ENCODE measurements at regions not wholly inside any gene's neighbourhood (a gene's known extent, or its start where the extent isn't known, plus 50 kb on each side); places are given as distances from the start of the nearest gene placed in this dataset.
"Not testable (repeated sequence)": the region's sequence is repeated elsewhere in the genome, so short reads cannot be mapped to it uniquely, and the experiment has no call there.

DNA sequence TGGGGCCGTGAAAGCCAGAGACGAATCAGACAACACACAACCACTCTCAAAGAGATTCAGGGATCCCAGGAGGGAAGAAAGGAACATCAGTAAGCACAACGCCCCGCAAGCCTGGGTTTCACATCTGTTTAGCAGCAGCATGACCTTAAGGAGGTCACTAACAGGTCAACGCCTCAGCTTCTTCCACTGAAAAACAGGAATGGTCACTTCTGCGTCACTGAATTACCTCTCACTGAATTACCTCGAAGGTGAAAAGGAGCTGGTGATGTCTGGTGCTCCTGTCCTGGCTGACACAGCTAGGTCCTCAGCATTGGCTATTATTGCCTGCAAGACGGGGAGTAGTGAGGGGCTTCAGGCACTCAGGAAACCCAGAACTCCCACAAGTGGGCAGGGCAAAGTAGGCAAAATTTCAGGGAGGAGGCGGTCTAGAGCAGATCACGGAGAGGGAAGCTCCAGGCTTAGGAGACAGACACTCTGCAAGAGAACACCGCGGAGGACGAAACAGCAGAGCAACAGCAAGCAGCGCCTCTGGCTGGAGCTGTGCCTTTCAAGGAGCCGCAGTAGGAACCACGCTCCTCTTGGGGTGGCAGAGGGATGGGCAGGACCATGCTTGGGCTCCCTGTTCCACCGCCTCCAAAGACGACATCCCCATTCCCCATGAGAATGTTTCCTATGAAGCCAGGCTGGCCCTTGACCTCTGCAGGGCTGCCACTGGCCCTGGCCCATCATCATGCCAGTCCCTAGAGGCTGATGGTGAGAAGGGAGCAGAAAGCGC lies 108.4 kb downstream of the SINHCAF start:
- no peak for FAIRE-seq

DNA sequence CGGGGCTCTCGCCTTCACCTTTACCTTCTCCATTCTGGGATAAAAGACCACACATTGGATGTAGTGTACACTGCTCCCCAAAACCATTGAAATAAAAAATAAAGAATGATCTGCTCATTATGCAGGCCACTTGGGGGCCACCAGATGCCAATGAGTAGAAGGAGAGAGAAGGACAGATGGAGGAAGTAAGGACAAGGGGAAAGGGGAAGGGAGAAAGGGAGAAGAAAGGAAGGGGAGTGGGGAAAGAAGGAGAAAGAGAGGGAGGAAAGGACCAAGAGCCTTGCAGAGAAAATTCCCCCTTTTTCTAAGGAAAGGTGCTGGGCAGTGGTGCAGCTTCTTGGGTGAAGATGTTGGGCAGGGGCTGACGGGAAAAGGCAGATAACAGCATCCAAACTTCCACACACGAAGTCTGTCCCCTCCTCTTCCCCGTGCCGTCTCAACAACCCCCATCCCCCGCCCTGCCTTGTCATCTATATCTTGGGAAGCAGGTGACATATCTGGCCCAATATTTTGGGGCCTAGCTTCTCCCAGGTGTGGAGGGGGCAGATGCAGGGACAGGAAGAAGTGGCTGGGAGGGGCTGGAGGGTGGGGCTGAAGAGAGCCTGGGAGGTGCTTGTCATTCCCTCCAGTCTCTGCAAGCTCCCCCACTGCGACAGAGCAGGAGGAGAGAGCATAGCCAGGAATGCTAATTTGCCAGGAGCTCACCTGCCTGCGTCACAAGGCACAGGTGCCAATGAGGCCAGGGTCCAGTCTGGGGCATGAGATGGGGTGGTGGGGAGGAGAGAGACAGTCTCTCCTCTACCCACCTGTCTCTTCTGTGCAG lies 107.5 kb downstream of the SINHCAF start:
- FAIRE-seq: no peak

GRCh38 chr12:31219521-31219920 lies 106.4 kb downstream of the SINHCAF start:
- FAIRE-seq: no peak

- FAIRE-seq: no peak
Observed at GRCh38 chr12:31220061-31220460, 105.9 kb downstream of the SINHCAF start.

GRCh38 chr12:31220633-31221550 lies 105.1 kb downstream of the SINHCAF start:
- no peak for FAIRE-seq

DNA sequence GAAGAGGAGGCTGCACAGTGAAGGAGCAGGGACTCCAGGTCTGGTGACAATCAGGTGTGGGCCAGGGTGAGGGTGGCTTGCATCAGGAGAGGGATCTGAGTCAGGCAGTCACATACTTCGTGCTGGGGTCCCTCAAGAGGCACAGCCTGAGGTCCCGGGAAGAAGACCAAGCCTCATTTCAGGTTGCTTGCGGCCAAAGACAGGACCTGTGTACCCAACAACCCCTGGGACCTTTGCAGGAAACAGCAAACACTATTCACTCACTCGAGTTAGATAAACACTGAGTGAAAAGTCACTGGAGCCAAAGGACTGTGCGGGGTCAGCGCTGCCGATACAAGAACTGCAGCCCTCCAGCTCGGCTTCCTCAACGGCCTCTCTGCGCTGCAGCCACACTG lies 104.4 kb downstream of the SINHCAF start:
- no peak for FAIRE-seq

DNA sequence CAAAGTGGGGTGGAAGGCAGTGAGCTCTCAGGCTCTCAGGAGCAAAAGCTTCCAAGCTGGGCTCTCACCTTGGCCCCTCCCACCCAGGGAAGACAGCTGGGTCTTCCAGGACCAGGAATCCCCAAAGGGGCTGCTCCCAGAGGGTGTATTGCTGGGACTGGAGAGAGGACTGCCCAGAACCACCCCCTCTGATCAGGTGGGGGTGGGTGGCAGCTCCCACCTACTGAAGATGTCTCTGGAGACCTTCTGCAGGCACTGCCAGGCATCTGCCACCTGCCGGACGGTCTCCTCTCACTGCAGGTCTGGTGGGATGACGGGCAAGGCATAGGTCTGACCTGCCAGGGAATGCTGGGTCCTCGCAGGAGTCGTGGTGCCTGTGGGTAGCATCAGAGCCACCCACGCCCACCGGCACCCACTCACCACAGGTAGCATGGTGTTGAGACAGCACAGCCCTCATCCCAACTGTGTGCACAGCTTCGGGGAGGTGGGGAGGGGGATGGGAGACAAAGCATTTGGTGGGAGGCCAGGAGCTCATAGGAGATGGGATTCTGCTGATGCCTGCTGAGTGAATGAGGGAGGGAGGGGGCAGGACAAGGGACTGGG lies 103.2 kb downstream of the SINHCAF start:
- no peak for FAIRE-seq

- FAIRE-seq: not testable (repeated sequence)
Observed at GRCh38 chr12:31223640-31224039, 102.3 kb downstream of the SINHCAF start.

DNA sequence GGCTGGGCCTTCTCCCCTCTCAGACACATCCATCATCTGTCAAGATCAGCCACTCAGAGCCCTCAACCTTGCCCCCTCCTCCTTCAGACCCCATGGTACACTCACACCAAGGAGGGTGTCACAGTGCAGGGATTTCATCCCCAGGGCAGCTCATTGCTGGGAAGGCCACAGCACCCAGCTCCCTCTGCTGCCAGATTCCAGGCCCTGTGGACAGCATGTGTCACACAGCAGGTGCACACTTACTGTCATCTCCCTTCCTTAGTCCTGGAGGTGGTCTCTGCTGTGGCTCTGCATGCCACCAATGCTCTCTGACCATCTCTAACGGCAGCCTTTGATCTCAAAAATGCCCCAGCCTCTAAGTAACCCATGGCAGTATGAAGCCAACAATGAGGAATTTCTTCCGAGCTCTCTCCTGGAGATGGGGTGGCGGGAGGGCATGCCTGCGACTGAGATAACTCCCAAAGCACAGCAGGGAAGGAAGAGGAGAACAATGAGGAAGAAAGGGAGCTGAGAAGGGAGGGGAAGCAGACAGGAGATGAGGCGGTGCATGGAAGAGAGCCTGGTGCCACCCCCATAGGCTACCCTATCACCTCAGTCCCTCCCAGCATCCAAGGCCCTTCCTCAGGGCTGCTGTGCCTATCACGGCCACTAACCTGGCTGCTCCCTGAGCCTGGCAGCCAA lies 101.0 kb downstream of the SINHCAF start:
- FAIRE-seq: no peak

GRCh38 chr12:31225656-31226535 lies 100.1 kb downstream of the SINHCAF start:
- FAIRE-seq: no peak

DNA sequence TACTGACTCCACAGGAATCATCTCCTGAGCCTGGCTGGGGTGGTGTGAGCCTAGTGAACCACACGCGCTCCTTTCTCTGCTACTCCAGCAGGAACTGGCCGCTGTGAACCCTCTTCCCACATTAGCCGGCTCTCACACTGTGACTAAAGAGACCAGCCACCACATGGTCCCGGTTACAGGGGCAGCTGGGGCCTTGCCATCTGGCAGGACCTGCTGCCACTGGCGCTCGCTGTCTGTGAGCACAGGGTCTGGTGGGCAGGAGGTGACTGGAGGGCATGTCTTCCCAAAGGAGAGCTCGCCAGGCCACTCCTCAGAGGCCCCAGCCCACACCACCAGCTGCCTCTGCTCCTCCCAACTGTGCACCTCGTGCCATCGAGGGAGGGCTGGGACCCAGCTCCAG lies 99.3 kb downstream of the SINHCAF start:
- FAIRE-seq: no peak

DNA sequence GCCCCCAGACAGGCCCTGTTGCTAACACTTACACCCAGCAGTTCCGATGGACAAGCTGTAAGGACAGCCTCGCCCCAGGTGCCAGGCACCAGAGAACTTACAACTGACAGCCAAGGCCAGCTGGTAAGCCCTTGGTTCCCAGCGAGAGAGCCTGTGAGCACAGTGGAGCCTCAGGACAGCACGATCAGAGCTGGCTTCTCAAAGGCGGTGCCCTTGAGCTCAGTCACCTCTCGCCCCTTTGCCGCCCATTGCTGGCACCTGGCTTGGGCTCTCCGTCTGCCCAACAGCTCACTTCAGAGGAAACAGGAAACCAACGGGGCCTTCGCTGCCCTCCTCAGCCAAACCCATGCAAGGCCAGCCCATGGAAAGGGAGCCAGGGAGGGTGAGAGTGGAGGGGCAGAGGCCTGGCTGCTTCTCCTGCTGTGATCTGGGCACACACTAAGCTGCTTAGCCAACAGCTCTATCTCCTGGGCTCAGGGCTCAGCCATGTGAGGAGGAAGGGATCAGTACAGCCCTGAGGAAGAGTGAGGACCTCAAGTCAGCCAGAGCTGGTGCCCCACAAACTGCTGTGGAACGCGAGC lies 98.5 kb downstream of the SINHCAF start:
- no peak for FAIRE-seq

GRCh38 chr12:31228811-31229792 lies 96.8 kb downstream of the SINHCAF start:
- FAIRE-seq: no peak

GRCh38 chr12:31230004-31230403 lies 95.9 kb downstream of the SINHCAF start:
- FAIRE-seq: no peak

Measured in G401.6 (cell line).